ENCODE measurements at regions not wholly inside any gene's neighbourhood (a gene's known extent, or its start where the extent isn't known, plus 50 kb on each side); places are given as distances from the start of the nearest gene placed in this dataset.
A peak's percentile ranks its signal among the peaks of the same experiment; 100 is the strongest.
"Not testable (repeated sequence)": the region's sequence is repeated elsewhere in the genome, so short reads cannot be mapped to it uniquely, and the experiment has no call there.

DNA sequence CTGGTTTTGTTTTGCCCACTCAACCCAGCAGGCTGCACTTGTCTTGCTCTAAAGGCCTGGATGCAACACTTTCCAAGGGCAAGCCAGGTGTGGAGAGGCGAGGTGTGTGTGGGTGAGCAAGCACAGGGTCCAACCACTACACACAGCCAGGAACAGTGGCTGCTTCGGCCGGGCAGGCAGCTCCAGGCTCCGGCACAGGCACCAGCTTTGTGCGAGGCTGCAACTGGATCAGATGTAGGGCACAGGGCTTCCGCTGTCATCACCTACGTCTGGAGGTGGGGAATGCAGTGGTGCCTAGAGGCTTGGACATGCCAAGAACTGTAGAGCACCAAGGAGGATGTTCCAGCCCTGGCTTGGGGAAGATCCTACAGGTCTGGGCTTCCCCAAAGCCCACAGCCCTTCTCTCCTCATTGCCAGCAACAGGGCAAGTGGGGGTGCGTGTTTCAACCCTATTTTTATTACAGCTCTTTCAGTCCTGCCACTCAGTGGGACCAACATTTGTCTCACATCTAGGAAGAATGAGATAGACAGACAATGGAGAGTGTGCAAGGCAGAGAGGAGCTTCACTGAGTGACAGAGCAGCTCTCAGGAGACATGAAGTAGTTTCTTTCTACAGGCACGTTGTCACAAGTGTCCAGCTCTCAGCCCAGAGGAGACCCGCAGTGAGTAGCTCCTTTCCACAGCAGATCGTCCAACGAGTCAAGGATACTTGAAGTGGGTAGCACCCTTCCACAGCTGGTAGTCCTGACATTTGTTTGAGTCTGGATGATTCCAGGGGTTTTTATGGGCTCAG lies 622.2 kb downstream of the CDH9 start:
- H3K27me3 ChIP-seq = no peaks in the 10 kb centered on the region
- ATAC-seq = no peak

DNA sequence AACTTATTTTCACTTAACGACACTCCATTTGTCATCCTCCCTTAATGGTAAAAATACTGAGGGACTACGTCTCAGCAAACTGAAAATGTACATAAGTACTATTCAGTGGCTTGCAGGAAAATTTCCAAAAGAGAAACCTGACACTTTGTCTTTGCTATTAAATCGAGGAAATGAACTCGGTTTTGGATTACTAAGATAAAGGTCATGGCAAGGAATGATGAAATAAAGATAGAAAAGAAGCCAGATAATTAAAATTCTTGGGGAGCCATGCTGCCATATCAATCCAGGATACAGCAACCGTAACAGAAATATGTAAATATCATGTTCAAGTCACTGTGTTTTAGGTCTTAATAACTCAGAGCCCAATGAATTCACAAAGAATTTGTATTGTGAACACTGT lies 647.8 kb downstream of the CDH9 start:
- H3K4me1 ChIP-seq = peaks cover 0 to 3% (median 0%) of the 10 kb centered on the region in 12 donors
- 68 to 81% (median 74%) methylated on average over 5 of the region's 5 CpGs for WGBS, 4 donors
- no peak for ATAC-seq

More for the DNA sequence above, 622.2 kb downstream of the CDH9 start:
- TF ChIP-seq, protein P1, sequence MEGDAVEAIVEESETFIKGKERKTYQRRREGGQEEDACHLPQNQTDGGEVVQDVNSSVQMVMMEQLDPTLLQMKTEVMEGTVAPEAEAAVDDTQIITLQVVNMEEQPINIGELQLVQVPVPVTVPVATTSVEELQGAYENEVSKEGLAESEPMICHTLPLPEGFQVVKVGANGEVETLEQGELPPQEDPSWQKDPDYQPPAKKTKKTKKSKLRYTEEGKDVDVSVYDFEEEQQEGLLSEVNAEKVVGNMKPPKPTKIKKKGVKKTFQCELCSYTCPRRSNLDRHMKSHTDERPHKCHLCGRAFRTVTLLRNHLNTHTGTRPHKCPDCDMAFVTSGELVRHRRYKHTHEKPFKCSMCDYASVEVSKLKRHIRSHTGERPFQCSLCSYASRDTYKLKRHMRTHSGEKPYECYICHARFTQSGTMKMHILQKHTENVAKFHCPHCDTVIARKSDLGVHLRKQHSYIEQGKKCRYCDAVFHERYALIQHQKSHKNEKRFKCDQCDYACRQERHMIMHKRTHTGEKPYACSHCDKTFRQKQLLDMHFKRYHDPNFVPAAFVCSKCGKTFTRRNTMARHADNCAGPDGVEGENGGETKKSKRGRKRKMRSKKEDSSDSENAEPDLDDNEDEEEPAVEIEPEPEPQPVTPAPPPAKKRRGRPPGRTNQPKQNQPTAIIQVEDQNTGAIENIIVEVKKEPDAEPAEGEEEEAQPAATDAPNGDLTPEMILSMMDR (IDR thresholded peaks at IDR 0.05) = no peak
- TF ChIP-seq POLR2A (IDR thresholded peaks at IDR 0.05) = no peak
- H3K36me3 ChIP-seq = no peaks in the 10 kb centered on the region
- H3K4me1 ChIP-seq = no peaks in the 10 kb centered on the region
- DNase-seq = no peak
- intact Hi-C loops (cut with DNase I) = no loop called here
- no peak overlapping the region for H3K27ac ChIP-seq
- 79 to 87% (median 82%) methylated on average over 11 to 12 of the region's 12 CpGs for WGBS, 4 donors
- peaks cover 0 to 5% (median 0%) of the 10 kb centered on the region in 12 donors for H3K9me3 ChIP-seq
- no peak overlapping the region for H3K4me3 ChIP-seq

DNA sequence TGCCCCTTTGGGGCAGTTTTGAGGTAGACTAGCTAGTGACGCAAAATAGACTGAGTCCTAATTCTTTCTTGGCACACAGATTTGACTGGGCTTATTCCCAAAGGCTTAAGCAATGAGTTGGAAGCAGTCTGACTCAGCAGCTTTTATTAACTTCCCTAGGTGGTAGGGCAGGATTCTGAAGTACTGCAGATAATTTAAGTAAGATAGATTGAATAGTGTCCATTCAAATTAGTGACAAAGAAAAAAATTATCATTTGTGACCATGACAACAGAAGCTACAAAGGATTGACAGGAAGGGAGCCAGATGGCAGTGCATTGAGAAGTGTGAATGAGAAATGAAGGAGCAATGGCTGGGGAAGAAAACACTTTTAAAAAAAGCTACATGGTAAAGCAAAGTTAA lies 649.4 kb downstream of the CDH9 start:
- no peak overlapping the region for H3K27ac ChIP-seq
- TF ChIP-seq POLR2A (IDR thresholded peaks at IDR 0.05) = no peak
- TF ChIP-seq, protein P1 (IDR thresholded peaks at IDR 0.05) = no peak
- intact Hi-C loops (cut with DNase I) = no loop called here
- peaks cover 0 to 6% (median 0%) of the 10 kb centered on the region in 12 donors for H3K9me3 ChIP-seq
- no peaks in the 10 kb centered on the region for H3K36me3 ChIP-seq
- H3K4me1 ChIP-seq = peaks cover 0 to 3% (median 0%) of the 10 kb centered on the region in 12 donors
- no peak overlapping the region for H3K4me3 ChIP-seq
- no peaks in the 10 kb centered on the region for H3K27me3 ChIP-seq
- ATAC-seq = peak; percentile 91 to 97 (median 94)
- DNase-seq = no peak
- 0 to 56% (median 12%) methylated on average over 1 of the region's 1 CpG for WGBS, 4 donors

More for the DNA sequence above, 647.8 kb downstream of the CDH9 start:
- no peak for TF ChIP-seq POLR2A (IDR thresholded peaks at IDR 0.05)
- TF ChIP-seq, protein P1 (IDR thresholded peaks at IDR 0.05) = no peak
- DNase-seq = no peak
- Histone ChIP-seq H3K27me3 (no peaks in the 10 kb centered on the region), H3K27ac (no peak overlapping the region), H3K36me3 (no peaks in the 10 kb centered on the region), H3K9me3 (peaks cover 0 to 6% (median 0%) of the 10 kb centered on the region in 12 donors), H3K4me3 (no peak overlapping the region)
- intact Hi-C loops (cut with DNase I) = no loop called here

DNA sequence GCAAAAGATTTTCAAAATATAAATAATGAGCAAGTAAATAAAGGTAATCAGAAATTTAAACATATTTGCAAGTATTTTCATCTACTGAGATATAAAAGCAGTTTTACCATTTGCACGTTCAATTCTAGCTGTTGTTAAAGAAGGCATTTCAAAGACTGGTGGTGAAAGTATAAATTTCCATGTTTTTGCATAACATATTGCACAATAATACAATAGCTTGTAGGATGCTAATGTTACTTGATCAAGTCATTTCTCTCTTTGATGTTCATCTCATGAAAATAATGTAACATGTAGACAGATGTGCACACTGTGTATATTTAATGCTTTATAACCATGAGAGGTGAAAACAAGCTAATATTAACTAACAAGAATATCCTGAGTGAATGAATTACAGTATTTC lies 651.9 kb downstream of the CDH9 start:
- no peaks in the 10 kb centered on the region for H3K27me3 ChIP-seq
- 48 to 70% (median 58%) methylated on average over 1 of the region's 1 CpG for WGBS, 4 donors

DNA sequence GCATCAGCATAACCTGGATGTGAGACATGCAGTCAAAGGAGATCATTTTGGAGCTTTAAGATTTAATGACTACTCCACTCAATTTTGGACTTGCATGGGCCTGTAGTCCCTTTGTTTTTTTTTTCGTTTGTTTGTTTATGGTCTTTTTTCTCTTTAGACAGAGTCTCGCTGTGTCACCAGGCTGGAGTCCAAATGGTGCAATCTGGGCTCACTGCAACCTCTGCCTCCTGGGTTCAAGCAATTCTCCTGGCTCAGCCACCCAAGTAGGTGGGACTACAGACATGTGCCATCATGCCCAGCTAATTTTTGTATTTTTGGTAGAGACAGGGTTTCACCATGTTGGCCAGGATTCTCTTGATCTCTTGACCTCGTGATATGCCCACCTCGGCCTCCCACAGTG lies 673.8 kb downstream of the CDH9 start:
- H3K27ac ChIP-seq; H3K4me3 ChIP-seq; intact Hi-C loops (cut with DNase I); ATAC-seq; H3K36me3 ChIP-seq; H3K4me1 ChIP-seq; H3K27me3 ChIP-seq; DNase-seq: not testable (repeated sequence)
- 61 to 76% (median 69%) methylated on average over 4 of the region's 4 CpGs for WGBS, 4 donors
- H3K9me3 ChIP-seq = peaks cover 0 to 34% (median 5%) of the 10 kb centered on the region in 12 donors

More for the DNA sequence above, 651.9 kb downstream of the CDH9 start:
- intact Hi-C loops (cut with DNase I) = no loop called here
- no peak for TF ChIP-seq POLR2A (IDR thresholded peaks at IDR 0.05)
- TF ChIP-seq, protein P1 (IDR thresholded peaks at IDR 0.05) = no peak
- Histone ChIP-seq H3K4me1 (peaks cover 0 to 3% (median 0%) of the 10 kb centered on the region in 12 donors), H3K4me3 (no peak overlapping the region), H3K9me3 (peaks cover 0 to 6% (median 0%) of the 10 kb centered on the region in 12 donors), H3K27ac (no peak overlapping the region), H3K36me3 (no peaks in the 10 kb centered on the region)
- DNase-seq (no peak), ATAC-seq (no peak)

Data from heart left ventricle (tissue), 16 donors.